Hematopoietic multipotent progenitor cell treated with erythropoietin and hydrocortisone succinate and interleukin-3 and kit ligand, for 15 days (in vitro differentiated cells): ENCODE measurements at regions not wholly inside any gene's neighbourhood (a gene's known extent, or its start where the extent isn't known, plus 50 kb on each side); places are given as distances from the start of the nearest gene placed in this dataset.

Experiments used
- DNase-seq: peaks from one replicate; pipeline ENCODE4 v3.0.0-alpha.2; 2015; ENCODE audit warnings: low spot score

DNA sequence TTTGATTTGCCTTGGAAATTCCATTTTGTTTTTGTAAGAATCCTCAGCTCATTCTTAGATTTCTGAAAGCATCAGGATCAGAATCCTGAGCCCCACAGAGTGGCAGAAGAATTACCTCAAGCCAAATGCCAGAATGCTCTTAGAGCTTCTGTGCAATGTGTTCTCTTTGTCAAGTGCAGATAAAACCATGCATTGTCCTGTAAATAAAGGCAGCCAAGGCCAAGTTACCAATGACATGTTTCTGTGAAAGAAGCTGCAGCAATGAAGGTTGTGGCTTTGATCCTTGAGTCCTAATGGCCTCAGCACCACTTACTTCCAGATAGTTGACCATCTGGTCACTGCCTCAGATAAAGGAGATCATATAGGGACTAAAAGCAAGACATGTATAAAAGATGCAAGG, 343.3 kb upstream of the AKR1E2 start:
- DNase-seq = no peak

DNA sequence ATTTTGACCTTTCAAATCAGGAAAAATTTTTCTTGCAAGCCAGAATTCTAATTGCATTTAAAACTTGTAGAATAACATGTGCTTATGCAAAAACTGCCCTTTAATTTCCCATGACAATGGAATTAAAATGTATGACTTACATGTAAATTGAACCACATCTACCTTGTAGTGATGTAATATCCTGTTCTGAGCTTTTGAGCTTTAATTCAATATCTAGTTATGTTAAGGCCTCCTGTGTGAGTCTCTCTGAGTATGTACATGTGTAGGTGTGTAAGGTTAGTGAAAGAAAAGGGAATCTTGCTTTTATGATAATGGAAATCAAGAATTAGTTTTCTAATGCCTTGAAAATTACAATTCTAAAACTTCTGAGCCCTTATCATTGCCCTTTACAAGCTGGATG, 344.8 kb upstream of the AKR1E2 start:
- DNase-seq = no peak

DNA sequence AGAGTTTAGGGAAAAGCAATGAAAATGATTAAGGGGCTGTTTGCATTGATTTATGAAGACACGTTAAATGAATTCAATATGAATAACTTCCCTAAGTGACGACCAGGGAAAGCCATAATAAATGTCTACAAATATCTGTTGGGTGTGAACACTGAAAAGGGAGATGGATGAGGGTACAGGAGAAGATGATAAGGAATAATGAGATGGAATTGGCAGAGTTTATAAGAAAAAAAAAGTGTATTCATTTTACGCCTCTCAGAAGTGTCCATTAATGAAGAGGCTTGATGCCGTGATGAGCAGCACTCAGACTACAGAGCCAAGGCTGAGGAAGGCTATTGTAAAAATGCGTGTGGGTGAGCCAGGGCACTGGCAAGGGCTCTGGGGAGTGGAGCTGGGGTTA, 346.7 kb upstream of the AKR1E2 start:
- DNase-seq = no peak

DNA sequence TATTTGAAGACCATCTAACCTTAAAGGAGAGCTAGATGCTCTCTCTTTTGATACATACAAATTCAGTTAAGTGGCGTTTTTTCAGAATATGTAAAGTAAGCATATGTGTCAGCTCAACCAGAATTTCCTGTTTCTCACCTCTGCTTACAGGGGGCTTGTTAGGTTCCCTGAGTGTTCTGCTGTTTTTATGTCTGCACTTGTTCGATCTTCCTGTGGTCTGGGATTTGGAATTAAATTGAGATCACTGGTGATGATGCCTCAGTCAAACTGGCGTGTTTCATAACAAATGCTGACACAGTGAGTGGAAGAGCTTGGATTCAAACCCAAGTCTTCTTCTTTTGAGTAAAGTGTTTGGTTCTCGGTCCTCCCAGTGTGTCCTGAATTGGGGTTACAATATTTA, 348.3 kb upstream of the AKR1E2 start:
- DNase-seq = no peak

DNA sequence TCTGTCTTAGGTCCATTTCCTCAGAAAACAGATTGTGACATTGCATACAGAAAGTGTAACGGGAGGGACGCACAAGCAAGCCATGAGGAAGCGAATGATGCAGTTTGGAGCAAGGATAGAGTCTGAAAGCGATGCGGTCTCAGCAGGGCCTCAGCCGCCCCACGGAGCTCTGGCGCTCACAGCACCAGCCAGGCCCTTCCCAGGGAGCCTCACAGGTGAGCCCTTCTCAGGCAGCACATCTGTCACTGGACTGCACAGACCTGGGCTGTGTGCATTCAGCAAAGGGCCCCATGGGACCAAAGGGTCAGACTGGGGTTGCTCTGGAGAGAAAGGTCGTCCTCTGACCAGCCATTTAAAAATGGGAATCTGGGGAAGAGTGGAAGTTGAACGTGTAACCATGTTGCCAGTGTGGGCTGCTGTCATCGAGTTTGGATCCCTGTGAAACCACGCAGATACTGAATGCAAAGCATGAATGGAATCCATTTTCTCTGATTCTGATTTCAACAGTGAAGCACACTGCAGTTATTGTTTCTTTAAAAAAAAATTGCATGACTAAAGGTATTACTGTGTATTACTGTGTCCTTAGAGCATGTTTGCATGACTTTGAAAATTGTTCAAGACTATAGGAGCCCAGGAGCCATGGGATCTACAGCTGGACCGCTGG, 350.0 kb upstream of the AKR1E2 start:
- DNase-seq = no peak

DNA sequence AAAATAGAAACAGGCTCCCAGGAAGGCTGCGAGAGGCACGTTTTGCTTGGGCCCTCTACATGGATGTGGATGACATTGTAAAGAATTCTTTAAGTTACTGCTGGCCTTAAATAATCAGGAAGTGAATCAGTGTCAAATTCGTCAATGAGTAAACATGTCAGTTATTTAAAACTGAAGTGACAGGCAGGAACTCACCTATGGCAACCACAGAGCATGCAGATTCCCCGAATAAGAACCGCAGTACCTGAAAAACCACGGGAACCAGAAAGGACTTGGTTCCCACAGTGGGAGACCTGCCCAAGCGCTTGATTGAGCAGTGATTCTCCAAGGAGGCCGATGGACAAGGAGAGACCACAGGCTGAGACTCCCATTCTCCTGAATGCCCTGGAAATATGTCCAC, 351.2 kb upstream of the AKR1E2 start:
- no peak for DNase-seq

DNA sequence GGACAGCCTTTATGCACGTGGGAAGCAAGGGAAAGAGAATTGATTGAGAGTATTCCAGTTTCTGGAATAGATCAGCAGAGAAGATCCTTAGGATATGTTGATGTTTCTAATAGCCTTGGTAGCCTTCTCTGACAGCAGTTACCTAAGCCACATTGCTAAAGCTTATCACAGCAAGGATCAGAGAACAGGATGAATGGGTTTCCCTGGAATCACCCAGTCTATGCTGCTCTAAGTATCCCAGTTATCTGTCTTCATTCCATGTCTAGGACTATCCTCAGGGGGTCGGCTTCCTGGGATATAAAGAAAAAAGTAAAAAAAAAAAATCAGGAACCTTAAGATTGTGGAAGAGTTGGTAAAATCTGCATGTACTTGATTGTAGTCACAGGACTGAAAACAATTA, 352.0 kb upstream of the AKR1E2 start:
- no peak for DNase-seq

DNA sequence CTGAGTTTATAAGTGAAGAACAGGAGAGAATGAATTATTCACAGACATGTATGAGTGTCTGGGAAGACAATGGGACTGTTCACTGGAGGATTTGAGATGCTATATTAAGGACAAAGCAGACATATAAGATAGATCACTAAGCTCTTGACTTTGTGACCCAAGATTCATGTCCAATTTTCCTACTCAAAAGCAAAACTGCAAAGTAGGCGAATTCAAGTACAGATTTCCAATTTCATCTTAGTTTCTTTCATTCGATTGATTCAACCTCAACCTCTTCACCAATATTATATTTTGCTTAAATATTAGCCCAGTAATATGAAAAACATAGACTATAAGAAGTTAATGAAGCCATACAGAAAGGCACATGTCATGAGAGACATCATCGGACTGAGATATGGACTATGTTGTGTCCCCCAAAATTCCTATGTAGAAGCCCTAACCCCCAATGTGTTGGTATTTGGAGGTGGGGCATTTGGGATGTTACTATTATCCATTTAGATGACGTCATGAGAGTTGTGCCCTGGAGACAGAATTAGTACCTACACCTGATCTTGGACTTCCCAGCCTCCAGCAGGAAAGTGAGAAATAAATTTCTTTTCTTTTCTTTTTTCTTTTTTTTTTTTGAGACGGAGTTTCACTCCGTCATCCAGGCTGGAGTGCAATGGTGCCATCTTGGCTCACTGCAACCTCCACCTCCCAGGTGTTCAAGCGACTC, 353.7 kb upstream of the AKR1E2 start:
- no peak for DNase-seq

DNA sequence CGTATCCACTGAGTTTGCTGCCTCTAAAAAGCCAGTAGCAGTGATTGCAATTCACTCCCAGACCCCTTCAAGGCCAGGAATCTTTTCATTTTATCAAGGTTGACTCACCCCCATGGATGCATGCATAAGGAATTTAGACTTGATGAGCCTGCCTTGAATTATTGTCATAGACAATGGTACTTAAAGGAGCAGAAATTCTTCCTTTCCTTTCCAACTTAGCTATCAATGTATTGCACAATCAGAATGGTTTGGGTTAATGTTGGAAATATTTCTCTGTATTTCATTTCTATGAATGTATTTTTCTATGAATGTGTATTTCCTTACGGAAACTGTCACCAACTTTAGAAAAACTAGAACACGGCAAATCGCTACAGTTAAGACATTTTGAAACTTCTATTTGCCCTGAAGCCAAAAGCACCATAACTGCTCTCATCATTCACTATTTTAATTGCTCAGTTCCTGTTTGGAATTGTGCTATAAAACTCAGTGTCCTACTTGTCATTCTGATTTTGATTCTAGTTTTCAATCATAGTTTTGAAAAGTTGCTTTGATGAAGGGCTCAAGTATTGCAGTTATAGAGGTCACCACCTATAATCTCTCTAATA, 355.7 kb upstream of the AKR1E2 start:
- no peak for DNase-seq

DNA sequence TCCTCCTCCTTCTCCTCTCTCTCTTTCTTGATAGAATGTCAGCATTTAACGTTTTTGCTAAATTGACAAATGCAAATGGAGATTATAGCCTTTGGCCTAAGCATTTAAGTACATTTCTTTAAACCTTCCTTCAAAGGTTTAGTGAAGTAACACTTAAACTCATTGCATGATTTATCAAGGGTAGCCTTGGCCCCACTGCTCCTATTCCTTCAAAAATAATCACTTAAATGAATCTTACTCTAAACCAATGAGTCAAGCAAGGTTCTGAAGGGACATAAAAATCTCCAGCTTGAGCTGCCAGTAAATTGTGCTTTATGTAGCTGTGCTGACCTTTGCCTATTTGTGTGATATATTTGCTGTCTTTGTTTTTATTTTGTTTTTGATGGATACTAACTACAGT, 358.5 kb upstream of the AKR1E2 start:
- DNase-seq = no peak

DNA sequence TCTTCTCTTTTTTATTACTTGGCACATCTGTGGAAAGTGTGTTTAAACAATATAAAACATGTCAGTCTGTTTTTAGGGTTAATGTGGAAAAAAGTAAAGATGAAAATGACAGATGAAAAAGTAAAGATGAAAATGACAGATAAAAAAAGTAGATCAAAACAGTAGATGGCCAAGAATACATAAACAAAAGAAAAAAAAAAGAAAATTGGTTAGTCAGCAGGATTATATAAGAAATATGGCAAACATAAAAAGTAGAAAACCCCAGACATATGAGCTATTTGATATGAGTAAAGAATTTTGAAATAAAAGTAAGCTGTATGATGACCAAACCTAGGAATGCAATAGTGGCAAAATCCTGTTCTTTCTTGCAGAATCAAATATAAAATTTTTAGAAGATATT, 365.7 kb upstream of the AKR1E2 start:
- no peak for DNase-seq

DNA sequence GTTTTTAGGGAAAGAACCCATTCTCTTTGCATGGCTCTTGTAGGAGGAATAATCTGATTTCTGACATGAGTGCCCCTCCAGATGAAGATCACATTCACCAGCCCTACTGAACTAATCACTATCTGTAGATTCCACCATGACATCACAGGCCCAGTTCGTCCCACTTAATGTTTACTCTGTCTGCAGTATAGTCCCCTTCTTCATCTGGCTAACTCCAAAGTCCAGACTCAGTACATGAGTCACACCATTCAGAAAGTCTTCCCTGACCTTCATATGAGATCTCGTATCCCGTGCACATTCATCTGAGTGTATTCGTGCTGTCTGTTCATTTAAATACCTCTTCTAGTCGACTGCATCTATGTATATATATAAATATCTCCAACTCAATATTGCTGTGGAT, 366.5 kb upstream of the AKR1E2 start:
- no peak for DNase-seq

DNA sequence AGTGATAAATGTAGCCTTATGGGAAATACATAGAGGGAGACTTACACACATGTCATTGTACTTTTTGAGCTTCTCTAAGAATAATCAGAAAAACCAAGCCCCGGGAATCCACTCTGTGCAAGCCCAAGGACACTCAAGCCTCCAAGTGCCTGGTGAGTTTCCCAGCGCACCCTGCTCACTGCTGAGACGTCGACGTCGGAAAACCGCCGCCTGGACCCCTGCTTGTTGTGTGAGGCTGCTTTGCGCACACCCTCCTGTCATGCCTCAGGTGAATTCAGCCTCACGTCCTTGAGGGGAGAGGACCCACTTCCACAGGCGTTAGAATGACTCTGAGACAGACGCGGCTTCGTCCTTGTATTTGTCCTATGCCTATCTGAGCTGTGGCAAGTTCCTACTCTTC, 368.4 kb upstream of the AKR1E2 start:
- DNase-seq = no peak

DNA sequence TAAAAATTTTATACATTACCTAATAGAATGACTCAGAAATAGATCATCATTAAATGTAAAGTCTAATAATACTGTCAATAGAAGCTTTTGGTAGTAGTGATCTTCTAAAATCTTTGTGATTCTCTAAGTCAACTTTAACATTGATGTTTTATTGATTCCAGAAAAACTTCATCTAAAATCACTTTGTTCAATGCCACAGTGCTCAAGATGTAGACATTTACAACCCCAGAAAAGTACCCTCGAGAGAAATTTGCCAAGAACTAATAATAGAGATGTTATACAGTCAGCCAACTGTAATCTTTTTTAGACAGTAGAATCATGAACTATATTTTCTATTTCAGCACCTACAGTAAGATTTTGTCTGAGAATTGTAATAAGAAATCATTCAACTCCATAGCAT, 369.2 kb upstream of the AKR1E2 start:
- DNase-seq = no peak

DNA sequence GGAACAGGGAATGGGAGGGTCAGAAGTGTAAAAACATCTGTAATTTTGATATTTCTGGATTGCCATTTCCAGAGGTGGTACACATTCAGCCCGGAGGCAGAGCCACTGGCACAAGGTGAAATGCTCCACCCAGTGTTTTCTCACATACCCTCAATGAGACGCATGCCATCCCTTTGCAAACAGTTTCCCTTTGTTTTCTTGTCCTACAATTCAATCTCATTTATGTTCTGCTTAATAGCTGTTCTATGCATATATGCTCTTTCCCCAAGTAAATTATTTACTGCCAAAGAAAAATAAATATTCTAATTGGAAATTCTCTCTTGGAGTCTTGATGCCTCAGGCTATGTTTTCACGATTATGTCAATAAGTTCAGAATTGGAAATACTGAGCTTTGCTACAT, 369.7 kb upstream of the AKR1E2 start:
- no peak for DNase-seq

DNA sequence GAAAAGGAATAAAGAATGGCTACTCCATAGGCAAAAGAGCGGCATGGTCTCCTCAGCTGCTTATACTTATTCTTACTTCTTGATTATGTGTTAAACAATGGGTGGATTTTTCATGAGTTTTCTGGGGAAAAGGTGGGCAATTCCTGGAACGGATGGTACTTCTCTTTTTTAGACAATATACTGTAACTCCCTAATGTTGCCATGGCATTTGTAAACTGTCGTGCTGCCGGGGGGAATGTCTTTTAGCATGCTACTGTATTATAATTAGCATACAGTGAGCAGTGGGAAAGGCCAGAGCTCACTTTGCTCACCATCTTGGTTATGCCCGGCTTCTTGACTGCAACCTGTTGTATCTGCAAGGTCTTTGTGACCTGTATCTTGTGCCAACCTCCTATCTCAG, 372.1 kb upstream of the AKR1E2 start:
- DNase-seq = no peak

DNA sequence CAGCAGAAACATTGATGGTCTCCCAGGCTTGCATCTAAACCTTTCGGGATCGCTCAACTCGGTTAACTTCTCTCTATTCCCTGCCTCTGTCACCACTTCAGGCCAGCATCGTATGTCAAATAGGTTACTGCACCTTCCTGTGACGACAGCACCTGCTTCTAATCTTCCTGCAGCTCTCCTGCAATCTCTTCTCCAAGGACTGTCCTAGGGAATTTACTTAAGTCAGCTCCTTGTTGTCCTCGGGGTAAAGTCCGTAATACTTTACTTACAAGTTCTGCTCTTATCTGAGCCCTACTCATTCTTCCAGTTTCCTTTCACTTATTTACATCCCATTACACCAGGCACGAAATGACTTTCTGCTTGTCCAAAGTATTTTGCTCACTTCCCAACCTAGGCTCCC, 372.7 kb upstream of the AKR1E2 start:
- no peak for DNase-seq

DNA sequence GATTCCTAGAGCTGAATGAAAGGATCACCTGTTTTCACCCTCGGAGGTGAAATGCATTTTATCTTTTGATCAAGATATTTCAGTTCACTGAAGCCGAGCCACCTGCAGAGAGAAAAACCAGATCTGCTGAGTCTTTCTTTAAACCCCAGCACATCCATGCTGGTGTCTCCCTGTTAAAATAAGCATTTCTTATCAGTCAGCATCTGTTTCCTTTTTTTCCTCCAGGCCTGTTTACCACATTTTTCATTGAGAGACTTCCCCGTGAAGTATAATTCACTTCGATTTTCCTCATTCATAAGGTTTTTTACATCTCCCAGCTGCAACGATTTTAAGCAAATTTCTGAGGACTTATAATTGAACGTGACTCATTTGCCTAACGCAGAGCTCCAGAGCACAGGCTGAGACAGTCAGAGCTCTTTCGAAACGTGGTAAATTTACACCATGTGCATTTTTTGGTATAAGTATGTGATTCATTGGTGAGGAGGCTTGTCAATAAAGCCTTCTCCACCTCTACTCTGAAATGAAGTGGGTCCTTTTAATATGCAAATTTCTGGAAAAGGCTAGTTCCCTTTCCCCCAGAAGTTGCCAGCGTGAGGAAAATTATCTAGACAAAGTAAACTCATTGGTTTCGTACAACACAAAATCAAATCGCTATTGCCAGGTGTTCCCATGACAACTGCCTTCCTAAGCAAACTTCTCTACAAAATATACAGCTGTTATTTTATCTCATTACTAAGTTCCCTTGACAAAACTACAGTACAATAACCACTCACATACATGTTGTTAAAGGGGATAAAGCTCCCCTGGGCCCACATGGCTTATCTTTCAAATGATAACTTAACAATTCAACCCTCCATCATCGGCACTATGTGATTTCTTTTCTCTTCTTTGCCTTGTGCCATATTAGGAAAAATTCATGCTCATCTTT, 374.8 kb upstream of the AKR1E2 start:
- no peak for DNase-seq

DNA sequence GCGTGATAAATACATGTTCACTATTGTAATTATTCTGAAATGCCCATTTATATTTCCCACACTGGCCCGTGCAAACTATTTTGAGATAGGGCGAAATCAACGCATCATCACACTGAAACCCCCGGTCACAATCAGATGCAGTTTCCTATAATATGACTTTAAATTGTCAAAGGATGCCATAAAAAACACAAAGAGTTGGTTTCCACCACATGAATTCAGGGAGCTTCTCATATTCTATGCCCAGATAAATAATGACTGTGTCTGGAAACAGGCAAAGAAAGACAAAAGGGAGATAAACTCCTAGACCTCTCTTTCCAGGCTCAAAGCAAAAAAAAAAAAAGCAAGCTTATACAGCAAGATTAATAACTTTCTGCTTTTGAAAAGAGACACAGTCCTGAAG, 375.8 kb upstream of the AKR1E2 start:
- DNase-seq = no peak

DNA sequence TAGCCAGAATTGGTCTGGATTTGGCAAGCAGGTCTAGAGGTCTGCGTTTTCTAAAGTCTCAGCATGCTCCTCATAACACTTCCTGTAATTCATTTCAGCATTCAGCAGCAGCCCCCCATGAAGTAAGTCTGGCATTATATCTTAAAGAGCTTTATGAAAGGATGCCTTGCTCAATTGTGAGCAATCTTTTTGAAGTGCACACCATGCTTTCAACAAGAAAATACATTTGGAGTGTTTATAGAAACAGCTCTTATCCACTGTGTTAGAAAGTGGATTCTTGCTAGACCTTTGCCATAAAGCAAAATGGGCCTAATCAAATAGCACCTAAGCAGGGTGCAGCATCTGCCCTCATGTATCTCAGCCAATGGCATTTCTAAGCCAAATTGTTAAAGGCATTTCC, 378.0 kb upstream of the AKR1E2 start:
- no peak for DNase-seq

DNA sequence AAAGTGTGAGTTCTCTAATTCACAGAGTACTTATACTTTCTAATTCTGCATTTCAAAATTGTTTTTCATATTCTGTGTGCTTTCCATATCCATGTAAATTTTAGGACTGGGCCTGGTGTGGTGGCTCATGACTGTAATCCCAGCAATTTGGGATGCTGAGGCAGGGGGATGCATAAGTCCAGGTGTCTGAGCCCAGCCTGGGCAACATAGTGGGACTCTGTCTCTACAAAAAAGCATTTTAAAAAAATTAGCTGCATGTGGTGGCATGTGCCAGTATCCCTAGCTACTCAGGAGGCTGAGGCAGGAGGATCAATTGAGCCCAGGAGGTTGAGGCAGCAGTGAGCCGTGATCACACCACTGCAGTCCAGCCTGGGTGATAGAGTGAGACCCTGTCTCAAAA, 382.6 kb upstream of the AKR1E2 start:
- no peak for DNase-seq

DNA sequence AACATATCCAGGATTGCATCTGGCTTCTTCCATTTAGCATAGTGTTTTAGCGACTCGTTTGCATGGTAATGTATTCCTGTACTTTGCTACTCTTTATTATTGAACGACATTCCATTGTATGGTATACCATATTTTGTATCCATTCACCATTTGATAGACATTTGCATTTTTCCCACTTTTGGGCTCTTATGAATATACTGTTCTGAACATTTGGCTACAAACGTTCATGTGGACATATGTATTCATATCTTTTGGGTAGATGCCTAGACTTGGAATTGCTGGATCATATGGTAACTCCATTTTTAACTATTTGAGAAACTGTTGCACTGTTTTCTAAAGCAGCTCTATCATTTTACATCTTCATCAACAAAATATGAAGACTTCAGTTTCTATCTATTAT, 383.7 kb upstream of the AKR1E2 start:
- no peak for DNase-seq

DNA sequence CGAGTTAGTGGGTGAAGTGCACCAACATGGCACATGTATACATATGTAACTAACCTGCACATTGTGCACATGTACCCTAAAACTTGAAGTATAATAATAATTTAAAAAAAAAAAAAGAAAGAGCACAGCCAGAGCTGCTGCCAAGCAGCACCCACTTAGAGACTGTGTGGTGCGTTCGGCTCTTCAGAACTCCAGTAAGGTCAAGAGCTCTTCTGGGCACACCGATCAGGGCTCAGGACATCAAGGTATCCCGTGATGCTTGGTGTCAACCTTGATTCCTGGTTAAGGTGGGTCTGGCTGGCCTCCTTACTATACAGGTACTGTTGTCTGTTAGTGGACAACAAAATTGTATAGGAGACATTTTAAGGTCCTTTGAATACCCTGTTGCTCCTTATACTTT, 385.7 kb upstream of the AKR1E2 start:
- no peak for DNase-seq
